Fibroblast of skin of left biceps (primary cell): ENCODE measurements at regions not wholly inside any gene's neighbourhood (a gene's known extent, or its start where the extent isn't known, plus 50 kb on each side); places are given as distances from the start of the nearest gene placed in this dataset.
"Not testable (repeated sequence)": the region's sequence is repeated elsewhere in the genome, so short reads cannot be mapped to it uniquely, and the experiment has no call there.

Source experiments
- DNase-seq, 2 experiments: peaks; one replicate each; pipeline ENCODE4 v3.0.0-alpha.2; 2013; ENCODE audit warnings: low read depth in 2 of 2

GRCh38 chr7:106523482-106523881 is 137.5 kb downstream of the CCDC71L start:
- no peak for DNase-seq

DNA sequence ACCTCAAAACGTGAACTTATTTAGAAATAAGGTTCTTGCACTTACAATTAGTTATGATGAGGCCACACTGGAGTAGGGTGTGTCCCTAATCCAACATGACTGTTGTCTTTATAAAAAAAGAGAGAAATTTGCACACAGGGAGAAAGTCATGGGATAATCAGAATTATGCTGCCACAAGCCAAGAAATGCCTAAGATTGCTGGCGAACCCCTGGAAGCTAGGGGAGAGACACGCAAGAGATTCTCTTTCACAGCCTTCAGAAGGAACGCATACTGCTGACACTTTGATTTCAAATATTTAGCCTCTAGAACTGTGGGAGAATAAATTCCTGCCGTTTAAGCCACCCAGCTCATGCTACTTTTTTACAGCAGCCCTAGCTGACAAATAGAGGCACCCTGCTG is 138.3 kb downstream of the CCDC71L start:
- no peak for DNase-seq

GRCh38 chr7:106521541-106521940 is 139.4 kb downstream of the CCDC71L start:
- no peak for DNase-seq

- no peak for DNase-seq
Observed at GRCh38 chr7:106520962-106521514, 139.9 kb downstream of the CCDC71L start.

DNA sequence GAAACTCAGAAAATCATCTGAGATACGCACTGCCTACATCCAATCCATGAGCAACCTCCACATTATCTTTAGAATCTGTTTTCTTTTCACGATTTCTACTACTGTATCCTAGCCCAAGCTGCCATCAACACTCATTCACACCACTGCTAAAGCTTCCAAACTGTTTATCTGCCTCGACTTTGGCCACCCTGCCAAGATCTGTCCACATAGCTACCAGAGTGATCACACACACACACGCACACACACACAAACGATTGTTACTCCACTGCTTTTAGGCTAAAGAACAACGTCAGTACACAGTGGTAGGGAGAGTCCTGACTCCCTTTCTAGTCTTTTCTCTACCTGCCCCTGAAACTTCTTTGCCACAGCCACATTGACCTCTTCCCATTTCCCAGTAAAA is 142.0 kb downstream of the CCDC71L start:
- DNase-seq: no peak

GRCh38 chr7:106518239-106518638 is 142.7 kb downstream of the CCDC71L start:
- DNase-seq: no peak

DNA sequence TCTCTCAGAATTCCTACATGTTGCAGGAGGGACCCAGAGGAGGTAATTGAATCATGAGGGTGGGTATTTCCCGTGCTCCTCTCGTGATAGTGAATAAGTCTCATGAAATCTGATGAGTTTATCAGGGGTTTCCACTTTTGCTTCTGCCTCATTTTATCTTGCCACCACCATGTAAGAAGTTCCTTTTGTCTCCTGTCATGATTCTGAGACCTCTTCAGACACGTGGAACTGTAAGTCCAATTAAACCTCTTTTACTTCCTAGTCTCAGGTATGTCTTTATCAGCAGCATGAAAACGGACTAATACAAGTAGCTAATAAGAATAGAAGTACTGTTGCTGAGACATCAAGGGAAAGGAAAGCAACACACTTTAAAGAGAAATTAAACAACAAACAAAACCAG is 143.4 kb downstream of the CCDC71L start:
- no peak for DNase-seq

GRCh38 chr7:106515321-106515720 is 145.6 kb downstream of the CCDC71L start:
- no peak for DNase-seq

GRCh38 chr7:106514881-106515280 is 146.1 kb downstream of the CCDC71L start:
- no peak for DNase-seq

- no peak for DNase-seq
Observed at GRCh38 chr7:106512217-106512616, 148.7 kb downstream of the CCDC71L start.

DNA sequence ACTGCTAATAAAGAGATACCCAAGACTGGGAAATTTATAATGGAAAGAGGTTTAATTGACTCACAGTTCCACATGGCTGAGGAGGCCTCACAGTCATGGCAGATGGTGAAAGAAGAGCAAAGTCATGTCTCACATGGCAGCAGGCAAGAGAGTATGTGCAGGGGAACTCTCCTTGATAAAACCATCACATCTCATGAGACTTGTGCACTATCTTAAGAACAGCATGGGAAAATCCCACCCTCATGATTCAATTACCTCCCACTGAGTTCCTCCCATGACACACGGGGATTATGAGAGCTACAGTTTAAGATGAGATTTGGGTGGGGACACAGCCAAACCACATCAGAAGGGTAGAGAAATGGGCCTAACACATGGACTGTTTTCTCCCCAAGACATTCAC is 156.3 kb downstream of the CCDC71L start:
- DNase-seq: no peak

DNA sequence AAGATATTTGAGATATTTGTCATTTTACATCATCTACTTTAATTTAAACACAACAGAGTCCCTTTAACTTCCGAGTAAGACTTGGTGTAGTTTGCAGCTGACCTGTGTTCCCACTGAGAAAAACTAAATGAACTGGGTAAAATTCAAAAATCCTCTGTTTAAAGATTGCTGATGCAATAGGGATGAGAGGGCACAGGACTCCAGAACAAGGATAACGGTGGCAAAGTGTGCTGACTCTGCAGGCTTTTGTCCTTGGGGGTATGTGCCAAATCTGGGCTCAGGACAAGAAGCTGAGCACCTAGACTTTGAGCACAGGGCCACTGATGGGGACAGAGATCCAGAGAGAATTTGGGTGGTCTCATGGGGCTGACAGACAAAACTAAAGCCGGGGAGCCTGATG is 156.8 kb downstream of the CCDC71L start:
- DNase-seq: no peak

- DNase-seq: no peak
Observed at GRCh38 chr7:106503626-106504025, 157.3 kb downstream of the CCDC71L start.

GRCh38 chr7:106501605-106502580 is 159.1 kb downstream of the CCDC71L start:
- DNase-seq: no peak

DNA sequence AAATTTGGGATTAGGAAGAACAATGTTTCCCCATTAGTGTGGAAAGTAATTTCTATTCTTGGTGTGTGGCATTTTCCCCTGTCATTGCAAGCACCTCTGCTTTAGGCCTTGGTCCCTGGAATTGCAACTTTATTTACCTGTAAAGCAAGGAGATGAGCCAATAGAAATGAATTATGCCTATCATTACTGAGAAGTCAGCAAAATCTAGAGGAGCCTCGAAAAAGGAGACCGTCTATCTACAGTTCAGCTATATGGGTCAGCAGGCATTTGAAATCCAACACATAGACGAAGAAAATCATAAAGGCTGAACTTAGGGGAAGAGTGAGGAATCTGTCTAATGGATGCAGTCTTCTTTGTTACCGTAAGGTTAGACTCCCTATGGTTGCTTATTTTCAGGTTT is 161.1 kb downstream of the CCDC71L start:
- no peak for DNase-seq

DNA sequence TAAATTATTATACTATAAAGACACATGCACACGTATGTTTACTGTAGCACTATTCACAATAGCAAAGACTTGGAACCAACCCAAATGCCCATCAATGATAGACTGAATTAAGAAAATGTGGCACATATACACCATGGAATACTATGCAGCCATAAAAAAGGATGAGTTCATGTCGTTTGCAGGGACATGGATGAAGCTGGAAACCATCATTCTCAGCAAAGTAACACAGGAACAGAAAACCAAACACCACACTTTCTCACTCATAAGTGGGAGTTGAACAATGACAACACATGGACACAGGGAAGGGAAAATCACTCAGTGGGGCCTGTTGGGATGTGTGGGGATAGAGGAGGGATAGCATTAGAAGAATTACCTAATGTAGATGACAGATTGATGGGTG is 163.0 kb downstream of the CCDC71L start:
- not testable (repeated sequence) for DNase-seq

DNA sequence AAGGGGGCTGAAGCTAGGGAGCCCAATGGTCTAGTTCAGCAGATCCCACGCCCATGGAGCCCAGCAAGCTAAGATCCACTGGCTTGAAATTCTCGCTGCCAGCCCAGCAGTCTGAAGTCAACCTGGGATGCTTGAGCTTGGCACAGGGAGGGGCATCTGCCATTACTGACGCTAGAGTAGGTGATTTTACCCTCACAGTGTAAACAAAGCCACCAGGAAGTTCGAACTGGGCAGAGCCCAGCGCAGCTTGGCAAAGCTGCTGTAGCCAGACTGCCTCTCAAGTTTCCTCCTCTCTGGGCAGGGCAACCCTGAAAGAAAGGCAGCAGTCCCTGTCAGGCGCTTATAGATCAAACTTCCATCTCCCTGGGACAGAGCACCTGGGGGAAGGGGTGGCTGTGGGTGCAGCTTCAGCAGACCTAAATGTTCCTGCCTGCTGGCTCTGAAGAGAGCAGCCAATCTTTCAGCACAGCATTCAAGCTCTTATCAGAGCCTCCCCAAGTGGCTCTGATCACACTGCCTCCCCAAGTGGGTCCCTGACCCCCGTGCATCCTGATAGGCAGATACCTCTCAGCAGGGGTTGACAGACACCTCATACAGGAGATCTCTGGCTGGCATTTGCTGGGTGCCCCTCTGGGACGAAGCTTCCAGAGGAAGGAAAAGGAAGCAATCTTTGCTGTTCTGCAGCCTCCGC is 167.8 kb downstream of the CCDC71L start:
- no peak for DNase-seq

GRCh38 chr7:106488465-106488864 is 172.5 kb downstream of the CCDC71L start:
- DNase-seq: no peak

DNA sequence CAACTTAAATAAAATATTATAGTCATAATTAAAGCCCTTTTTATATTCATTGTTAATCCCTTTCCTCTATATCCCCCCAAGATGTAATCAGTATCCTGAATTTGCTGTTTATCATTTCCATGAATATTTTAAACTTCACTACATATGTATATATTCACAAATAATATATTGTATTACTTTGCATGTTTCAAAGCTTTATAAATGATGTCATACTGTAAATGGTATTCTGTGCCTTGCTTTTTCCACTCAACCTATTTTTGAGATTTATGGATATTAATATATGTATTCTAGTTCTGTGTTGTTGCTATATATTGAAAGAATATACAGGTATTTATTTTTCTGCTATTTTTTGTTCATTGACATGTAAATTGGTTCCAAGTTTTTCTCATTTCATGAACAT is 173.1 kb downstream of the CCDC71L start:
- DNase-seq: no peak

DNA sequence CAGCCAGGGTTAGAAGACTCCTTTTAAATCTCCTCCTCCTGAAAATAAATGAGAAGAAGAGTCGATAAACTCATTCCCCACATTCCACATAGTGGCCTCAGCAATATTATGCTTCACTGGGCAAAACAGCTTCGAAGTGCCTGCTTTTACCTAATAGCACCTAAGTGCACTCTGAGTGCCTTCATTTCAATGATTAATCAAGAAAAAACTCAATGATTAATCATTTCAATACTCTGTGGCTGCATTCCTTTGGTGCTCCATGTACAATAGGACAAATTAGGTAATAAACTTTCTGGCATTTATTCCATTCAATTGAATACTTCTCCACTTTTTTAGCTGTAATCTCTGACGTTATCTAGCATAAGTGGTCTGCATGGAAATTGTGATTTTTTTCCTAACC is 174.6 kb downstream of the CCDC71L start:
- peak; percentile 66 to 76 for DNase-seq

DNA sequence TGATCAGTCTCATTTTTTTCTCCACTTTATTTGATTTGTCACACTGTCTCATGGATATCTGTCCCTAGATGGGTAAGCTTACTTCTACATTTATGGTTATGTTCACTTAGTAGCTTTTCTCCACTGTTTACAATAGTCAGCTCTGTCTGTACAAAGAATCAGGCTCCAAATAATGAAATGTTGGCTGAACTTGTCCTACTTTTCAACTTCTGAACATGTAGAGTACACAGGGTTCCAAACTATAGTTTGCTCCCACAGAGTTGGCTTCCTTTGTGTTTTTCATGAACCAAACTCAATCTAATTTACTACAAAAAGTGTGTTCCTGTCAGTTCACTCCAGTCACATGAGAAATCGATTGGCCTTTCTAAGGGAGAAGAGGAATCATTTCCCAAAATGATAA is 175.0 kb downstream of the CCDC71L start:
- no peak for DNase-seq

- DNase-seq: peak; percentile 66 to 68
Observed at GRCh38 chr7:106485031-106485551, 175.9 kb downstream of the CCDC71L start.
